ENCODE measurements at regions not wholly inside any gene's neighbourhood (a gene's known extent, or its start where the extent isn't known, plus 50 kb on each side); places are given as distances from the start of the nearest gene placed in this dataset.

GRCh38 chr13:39859898-39860297 is 204.4 kb downstream of the COG6 start:
- no peak for DNase-seq

- no peak for DNase-seq
Measured at GRCh38 chr13:39862900-39863299, 207.4 kb downstream of the COG6 start.

- no peak for DNase-seq
Measured at GRCh38 chr13:39864221-39864620, 208.8 kb downstream of the COG6 start.

- no peak for DNase-seq
Measured at GRCh38 chr13:39866722-39867121, 211.3 kb downstream of the COG6 start.

- no peak for DNase-seq
Measured at GRCh38 chr13:39867807-39868206, 212.3 kb downstream of the COG6 start.

- DNase-seq: no peak
Measured at GRCh38 chr13:39870197-39870747, 214.8 kb downstream of the COG6 start.

GRCh38 chr13:39874331-39875053 is 219.0 kb downstream of the COG6 start:
- no peak for DNase-seq

GRCh38 chr13:39875111-39875987 is 219.9 kb downstream of the COG6 start:
- no peak for DNase-seq

GRCh38 chr13:39876258-39876657 is 220.8 kb downstream of the COG6 start:
- DNase-seq: no peak

GRCh38 chr13:39877134-39877533 is 221.7 kb downstream of the COG6 start:
- no peak for DNase-seq

- DNase-seq: no peak
Measured at GRCh38 chr13:39879286-39880035, 224.0 kb downstream of the COG6 start.

GRCh38 chr13:39881383-39881782 is 225.9 kb downstream of the COG6 start:
- no peak for DNase-seq

GRCh38 chr13:39881887-39882286 is 226.4 kb downstream of the COG6 start:
- no peak for DNase-seq

GRCh38 chr13:39884166-39884565 is 228.7 kb downstream of the COG6 start:
- DNase-seq: no peak

- DNase-seq: no peak
Measured at GRCh38 chr13:39886336-39886735, 230.9 kb downstream of the COG6 start.

- DNase-seq: no peak
Measured at GRCh38 chr13:39887387-39887786, 231.9 kb downstream of the COG6 start.

GRCh38 chr13:39888865-39889810 is 233.7 kb downstream of the COG6 start:
- DNase-seq: no peak

- DNase-seq: no peak
Measured at GRCh38 chr13:39890537-39890936, 235.1 kb downstream of the COG6 start.

- peak; percentile 3 for DNase-seq
Measured at GRCh38 chr13:39892721-39893685, 237.5 kb downstream of the COG6 start.

- no peak for DNase-seq
Measured at GRCh38 chr13:39893808-39894207, 238.3 kb downstream of the COG6 start.

GRCh38 chr13:39894586-39894985 is 239.1 kb downstream of the COG6 start:
- DNase-seq: no peak

Measured in stimulated activated naive CD4-positive, alpha-beta T cell treated with Interleukin-2 at 50 U/mL for 16 hours (primary cell).